ENCODE measurements at regions not wholly inside any gene's neighbourhood (a gene's known extent, or its start where the extent isn't known, plus 50 kb on each side); places are given as distances from the start of the nearest gene placed in this dataset.

GRCh38 chr2:22810602-22811001, 574.4 kb upstream of the KLHL29 start:
- no peak for TF ChIP-seq CTCF (IDR thresholded peaks at IDR 0.05)

GRCh38 chr2:22812065-22812680, 572.8 kb upstream of the KLHL29 start:
- TF ChIP-seq CTCF (IDR thresholded peaks at IDR 0.05): no peak

GRCh38 chr2:22817197-22817596, 567.8 kb upstream of the KLHL29 start:
- no peak for TF ChIP-seq CTCF (IDR thresholded peaks at IDR 0.05)

GRCh38 chr2:22821458-22821857, 563.5 kb upstream of the KLHL29 start:
- TF ChIP-seq CTCF (IDR thresholded peaks at IDR 0.05): no peak

GRCh38 chr2:22822835-22823234, 562.1 kb upstream of the KLHL29 start:
- no peak for TF ChIP-seq CTCF (IDR thresholded peaks at IDR 0.05)

- TF ChIP-seq CTCF (IDR thresholded peaks at IDR 0.05): no peak
These were observed 560.4 kb upstream of the KLHL29 start for GRCh38 chr2:22824618-22825017.

GRCh38 chr2:22826703-22827102, 558.3 kb upstream of the KLHL29 start:
- no peak for TF ChIP-seq CTCF (IDR thresholded peaks at IDR 0.05)

GRCh38 chr2:22829791-22830190, 555.2 kb upstream of the KLHL29 start:
- no peak for TF ChIP-seq CTCF (IDR thresholded peaks at IDR 0.05)

All from LNCAP (cell line).